H1 (cell line): ENCODE measurements at regions not wholly inside any gene's neighbourhood (a gene's known extent, or its start where the extent isn't known, plus 50 kb on each side); places are given as distances from the start of the nearest gene placed in this dataset.

Source experiments
- CTCF ChIA-PET: fragments of 300-600 bp; sonication (Branson Sonifier 250); formaldehyde crosslinking; loops from one replicate; lab custom pipeline; 2021; ENCODE audit not compliant: partially characterized antibody; lab: Charles Lee
- POLR2A ChIA-PET: fragments of 300-600 bp; sonication (Branson Sonifier 250); formaldehyde crosslinking; loops from one replicate; lab custom pipeline; 2021; ENCODE audit warnings: inconsistent platforms; ENCODE audit not compliant: partially characterized antibody; lab: Charles Lee
- DNase-seq, 2 experiments: peaks; one replicate each; pipeline versions ENCODE4 v3.0.0 to v3.0.0-alpha.2; 2010 to 2022; ENCODE audit warnings: low spot score in 2 of 2, low read depth in 1 of 2, mixed read lengths in 1 of 2
- FAIRE-seq: peaks from 2 replicates; lab custom pipeline; 2011; peaks lifted over from hg19 to GRCh38; lab: Jason Lieb, UNC
- H2AFZ ChIP-seq: 2 replicates; pipeline ENCODE4 v1.8.1; 2012; ENCODE audit warnings: low read length, inconsistent platforms
- H2AK5ac ChIP-seq: 2 replicates; pipeline ENCODE4 v1.6.1; 2013; ENCODE audit warnings: low read depth, low read length
- H2BK120ac ChIP-seq: replicated peaks from 2 replicates; pipeline ENCODE3; 2013; ENCODE audit warnings: low read depth, low read length, inconsistent platforms
- H2BK12ac ChIP-seq: 2 replicates; pipeline ENCODE4 v1.6.1; 2013; ENCODE audit warnings: low read depth, low read length
- H2BK15ac ChIP-seq: 2 replicates; pipeline ENCODE4 v1.6.1; 2013; ENCODE audit warnings: low read length
- H2BK20ac ChIP-seq: 2 replicates; pipeline ENCODE4 v1.6.1; 2013; ENCODE audit warnings: low read length
- H2BK5ac ChIP-seq: 2 replicates; pipeline ENCODE4 v1.6.1; 2013; ENCODE audit warnings: low read depth, low read length
- H3K14ac ChIP-seq: 2 replicates; pipeline ENCODE4 v1.6.1; 2013; ENCODE audit warnings: inconsistent platforms; ENCODE audit not compliant: insufficient read length
- H3K18ac ChIP-seq: 2 replicates; pipeline ENCODE4 v1.6.1; 2013; ENCODE audit warnings: low read length; ENCODE audit errors: extremely low read depth
- H3K23ac ChIP-seq: 2 replicates; pipeline ENCODE4 v1.6.1; 2013; ENCODE audit warnings: inconsistent platforms; ENCODE audit not compliant: insufficient read length
- H3K23me2 ChIP-seq: 2 replicates; pipeline ENCODE4 v1.6.1; 2013; ENCODE audit warnings: low read depth, low read length
- H3K27ac ChIP-seq: 2 replicates; pipeline ENCODE4 v1.6.1; 2011; ENCODE audit warnings: low read depth, low read length, inconsistent platforms
- H3K27me3 ChIP-seq, 4 experiments: replicated peaks in 1 of 4; 1 replicate in 1 of 4; 2 replicates in 3 of 4; pipeline versions ENCODE4 v1.6.1 to v1.8.1; 2011 to 2013; ENCODE audit warnings: low read length in 3 of 4, mild to moderate bottlenecking in 3 of 4, inconsistent platforms in 2 of 4, mixed read lengths in 2 of 4, moderate library complexity in 1 of 4; ENCODE audit not compliant: control insufficient read depth in 3 of 4, insufficient read depth in 3 of 4; ENCODE audit errors: extremely low read depth in 1 of 4
- H3K36me3 ChIP-seq, 4 experiments: 2 replicates each; pipeline versions ENCODE4 v1.6.1 to v1.8.1; 2011 to 2013; ENCODE audit warnings: mild to moderate bottlenecking in 4 of 4, low read length in 3 of 4, moderate library complexity in 2 of 4, control low read depth in 1 of 4, inconsistent platforms in 1 of 4; ENCODE audit not compliant: insufficient read depth in 4 of 4, control insufficient read depth in 2 of 4
- H3K4ac ChIP-seq: replicated peaks from 2 replicates; pipeline ENCODE3; 2013; ENCODE audit warnings: low read length, low read depth, mixed read lengths, inconsistent platforms; ENCODE audit not compliant: insufficient read length
- H3K4me1 ChIP-seq, 4 experiments: replicated peaks in 1 of 4; 1 replicate in 1 of 4; 2 replicates in 3 of 4; pipeline versions ENCODE4 v1.6.1 to v1.8.1; 2011 to 2013; ENCODE audit warnings: low read length in 3 of 4, inconsistent platforms in 2 of 4, mixed read lengths in 1 of 4; ENCODE audit not compliant: insufficient read depth in 4 of 4, control insufficient read depth in 3 of 4
- H3K4me2 ChIP-seq, 2 experiments: 2 replicates each; pipeline versions ENCODE4 v1.6.1 to v1.8.1; 2011 to 2013; ENCODE audit warnings: low read depth in 2 of 2, low read length in 2 of 2, control low read depth in 1 of 2, inconsistent platforms in 1 of 2, mild to moderate bottlenecking in 1 of 2; ENCODE audit not compliant: insufficient read depth in 1 of 2
- H3K4me3 ChIP-seq, 4 experiments: fragments of 200-600, 300-600 bp in 1 of 4; sonication (generic), shearing (Covaris generic), sonication (Bioruptor Twin) in 1 of 4; 2 replicates each; pipeline versions ENCODE4 v1.5.1 to v1.8.1; 2011 to 2016; ENCODE audit warnings: low read length in 4 of 4, low read depth in 3 of 4, control low read depth in 2 of 4, inconsistent platforms in 2 of 4, mild to moderate bottlenecking in 2 of 4, mixed read lengths in 1 of 4, moderate library complexity in 1 of 4; ENCODE audit not compliant: insufficient read depth in 2 of 4; ENCODE audit errors: extremely low read depth in 1 of 4
- H3K56ac ChIP-seq: replicated peaks from 2 replicates; pipeline ENCODE3; 2013; ENCODE audit warnings: low read depth, mild to moderate bottlenecking, mixed read lengths, low read length, inconsistent platforms; ENCODE audit not compliant: insufficient read length
- H3K79me1 ChIP-seq: 2 replicates; pipeline ENCODE4 v1.6.1; 2013; ENCODE audit warnings: low read depth, low read length, control low read depth
- H3K79me2 ChIP-seq, 2 experiments: 2 replicates each; pipeline versions ENCODE4 v1.6.1 to v1.8.1; 2012 to 2013; ENCODE audit warnings: low read length in 2 of 2, mild to moderate bottlenecking in 2 of 2, inconsistent platforms in 1 of 2; ENCODE audit not compliant: insufficient read depth in 2 of 2, control insufficient read depth in 1 of 2
- H3K9ac ChIP-seq, 4 experiments: replicated peaks in 1 of 4; 1 replicate in 1 of 4; 2 replicates in 3 of 4; pipeline versions ENCODE4 v1.6.1 to v1.8.1; 2011 to 2013; ENCODE audit warnings: low read depth in 3 of 4, low read length in 3 of 4, control low read depth in 2 of 4, mild to moderate bottlenecking in 2 of 4, moderate library complexity in 2 of 4, inconsistent platforms in 1 of 4; ENCODE audit errors: extremely low read depth in 1 of 4
- H3K9me3 ChIP-seq, 2 experiments: 2 replicates each; pipeline versions ENCODE4 v1.6.1 to v1.8.1; 2012 to 2013; ENCODE audit warnings: mild to moderate bottlenecking in 2 of 2, moderate library complexity in 2 of 2, control low read depth in 1 of 2, inconsistent platforms in 1 of 2, low read depth in 1 of 2, low read length in 1 of 2, mixed read lengths in 1 of 2; ENCODE audit not compliant: insufficient read depth in 2 of 2
- H4K20me1 ChIP-seq, 2 experiments: replicated peaks in 1 of 2; 2 replicates each; pipeline versions ENCODE3 to v1.8.1; 2011 to 2013; ENCODE audit warnings: inconsistent platforms in 2 of 2, low read length in 2 of 2, mild to moderate bottlenecking in 1 of 2; ENCODE audit not compliant: insufficient read depth in 2 of 2, control insufficient read depth in 1 of 2
- H4K5ac ChIP-seq: 2 replicates; pipeline ENCODE4 v1.6.1; 2013; ENCODE audit warnings: low read length, low read depth, mixed read lengths, inconsistent platforms; ENCODE audit not compliant: insufficient read length
- H4K8ac ChIP-seq: 2 replicates; pipeline ENCODE4 v1.8.0; 2013; ENCODE audit warnings: mild to moderate bottlenecking, moderate library complexity, low read length, inconsistent platforms; ENCODE audit not compliant: insufficient read depth; ENCODE audit errors: extremely low read depth
- H4K91ac ChIP-seq: replicated peaks from 2 replicates; pipeline ENCODE3; 2013; ENCODE audit warnings: low read length, mixed read lengths, inconsistent platforms; ENCODE audit not compliant: insufficient read length
- CBX5 ChIP-seq: fragments of 300-800, 300-1000 bp; sonication (generic); IDR thresholded peaks from 2 replicates; pipeline ENCODE4 v1.7.1; 2016; ENCODE audit warnings: antibody characterized with exemption, low read length, low read depth
- EZH2 ChIP-seq: fragments of 200-600 bp; sonication (generic); IDR thresholded peaks from 2 replicates; pipeline ENCODE4 v1.7.1; 2012; ENCODE audit warnings: low read depth, mild to moderate bottlenecking, moderate library complexity, low read length, inconsistent platforms; ENCODE audit not compliant: severe bottlenecking
- GTF2F1 ChIP-seq: IDR thresholded peaks from 2 replicates; pipeline ENCODE4 v1.6.1; 2012; ENCODE audit warnings: low read depth, low read length, improper control_type of control experiment, borderline replicate concordance
- JUN ChIP-seq: IDR thresholded peaks from 2 replicates; pipeline ENCODE4 v1.6.1; 2011; ENCODE audit warnings: low read depth, mild to moderate bottlenecking, improper control_type of control experiment, low read length
- JUND ChIP-seq: IDR thresholded peaks from 2 replicates; pipeline ENCODE4 v1.6.1; 2011; ENCODE audit warnings: mild to moderate bottlenecking, improper control_type of control experiment, low read length
- POU5F1 ChIP-seq: IDR thresholded peaks from 2 replicates; pipeline ENCODE4 v1.6.1; 2011; ENCODE audit warnings: low read depth, mild to moderate bottlenecking, low read length, moderate library complexity
- YY1 ChIP-seq: IDR thresholded peaks from 2 replicates; pipeline ENCODE4 v1.6.1; 2011; ENCODE audit warnings: low read depth, mild to moderate bottlenecking, low read length
- WGBS, 2 experiments: shearing (Covaris generic) in 1 of 2; methylation state at CpG; one replicate each; pipeline versions ENCODE4 v1.1.6 to v1.1.7; 2013 to 2015; ENCODE audit warnings: low lambda C conversion rate in 2 of 2, mixed read lengths in 2 of 2, inconsistent platforms in 1 of 2, low coverage in 1 of 2, missing lambda C conversion rate in 1 of 2; ENCODE audit not compliant: insufficient replicate concordance in 2 of 2, insufficient coverage in 1 of 2, insufficient read length in 1 of 2; ENCODE audit errors: extremely low coverage in 1 of 2, missing lambda C conversion rate in 1 of 2; 5-methylcytosine and 5-hydroxymethylcytosine counted together
- TF ChIP-seq, protein P1 (sequence below): IDR thresholded peaks from 2 replicates; pipeline ENCODE4 v1.6.1; 2011; ENCODE audit warnings: low read depth, mild to moderate bottlenecking, low read length; ENCODE audit not compliant: insufficient read depth
- TF ChIP-seq, protein P2 (sequence below): IDR thresholded peaks from 2 replicates; pipeline ENCODE4 v1.6.1; 2011; ENCODE audit warnings: low read length, improper control_type of control experiment

DNA sequence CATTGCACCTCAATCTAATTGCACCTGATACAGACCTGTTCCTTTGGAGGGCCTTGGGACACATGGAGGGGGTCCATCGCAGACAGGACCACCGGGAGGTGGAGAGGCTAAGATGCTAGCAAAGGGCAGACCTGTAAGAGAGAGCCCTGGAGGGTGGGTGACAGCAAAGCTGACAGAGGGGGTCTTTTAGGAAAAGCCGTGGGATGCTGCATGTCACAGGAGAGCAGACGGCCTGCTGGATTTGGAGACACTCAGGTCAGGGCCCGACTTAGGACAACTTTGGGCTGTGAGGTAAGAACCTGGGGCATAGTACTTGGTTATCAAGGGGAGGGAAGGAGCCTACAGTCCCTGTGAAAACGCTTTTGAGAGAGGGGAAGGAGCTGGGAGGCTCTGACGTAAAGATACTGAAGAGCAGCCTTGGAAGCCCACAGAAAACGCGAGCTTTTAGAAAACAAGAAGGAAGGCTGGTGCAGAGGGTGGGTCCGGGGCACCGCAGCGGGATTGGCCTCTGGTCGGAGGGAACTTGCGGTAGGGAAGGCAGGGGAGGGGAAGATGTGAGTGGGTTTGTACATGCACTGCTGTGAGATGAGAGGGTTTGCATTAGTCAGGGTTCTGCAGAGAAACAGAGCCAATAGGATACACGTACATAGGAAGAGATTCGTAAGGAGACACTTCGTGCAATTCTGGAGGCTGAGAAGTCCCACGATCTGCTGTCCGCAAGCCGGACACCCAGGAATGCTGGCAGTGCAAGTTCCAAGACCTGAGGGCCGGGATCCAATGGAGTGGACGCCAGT, 868.5 kb downstream of the TBC1D22A start:
- Histone ChIP-seq H4K5ac (no peak overlapping the region), H3K23me2 (peaks cover 9% of the 10 kb centered on the region; the same call in 1 of the 2 replicates), H3K9me3 (peaks cover 0 to 4% of the 10 kb centered on the region in 2 experiments; a peak in 1 of 4 replicates), H2BK15ac (no peak overlapping the region), H3K79me2 (no peaks in the 10 kb centered on the region), H2BK12ac (no peak overlapping the region), H3K79me1 (no peaks in the 10 kb centered on the region), H3K27ac (no peak overlapping the region), H2BK20ac (no peak overlapping the region), H4K8ac (no peak overlapping the region), H3K27me3 (no peaks in the 10 kb centered on the region), H4K91ac (no peak overlapping the region), H3K4me3 (no peak overlapping the region), H3K9ac (no peak overlapping the region), H3K23ac (no peak overlapping the region), H3K56ac (no peak overlapping the region), H2AFZ (no peak overlapping the region), H4K20me1 (peaks cover 0 to 5% of the 10 kb centered on the region in 2 experiments), H3K4me1 (no peaks in the 10 kb centered on the region), H3K36me3 (no peaks in the 10 kb centered on the region), H2BK120ac (no peak overlapping the region), H3K4ac (no peak overlapping the region), H2AK5ac (no peak overlapping the region), H3K4me2 (no peak overlapping the region), H3K14ac (no peak overlapping the region), H2BK5ac (no peak overlapping the region), H3K18ac (no peak overlapping the region)
- FAIRE-seq, result no peak
- DNase-seq, result no peak
- ChIA-PET POLR2A (no interaction called here), CTCF (interaction anchor here (0.6 to 2.1 kb wide), 3 partner anchors 129 to 878 kb away, joined by 3 to 5 read pairs (median 3); no protein-coding TSS in a partner anchor)
- WGBS, 2 experiments, result 89% methylated on average over 22 of the region's 22 CpGs; no CpG with 5 or more reads in 1 of the 2 experiments
- TF ChIP-seq EZH2 (no peak), JUN (no peak), POU5F1 (no peak), CBX5 (no peak), GTF2F1 (no peak), YY1 (no peak), JUND (no peak)
- TF ChIP-seq, protein P1, sequence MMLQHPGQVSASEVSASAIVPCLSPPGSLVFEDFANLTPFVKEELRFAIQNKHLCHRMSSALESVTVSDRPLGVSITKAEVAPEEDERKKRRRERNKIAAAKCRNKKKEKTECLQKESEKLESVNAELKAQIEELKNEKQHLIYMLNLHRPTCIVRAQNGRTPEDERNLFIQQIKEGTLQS, result no peak
- TF ChIP-seq, protein P2, sequence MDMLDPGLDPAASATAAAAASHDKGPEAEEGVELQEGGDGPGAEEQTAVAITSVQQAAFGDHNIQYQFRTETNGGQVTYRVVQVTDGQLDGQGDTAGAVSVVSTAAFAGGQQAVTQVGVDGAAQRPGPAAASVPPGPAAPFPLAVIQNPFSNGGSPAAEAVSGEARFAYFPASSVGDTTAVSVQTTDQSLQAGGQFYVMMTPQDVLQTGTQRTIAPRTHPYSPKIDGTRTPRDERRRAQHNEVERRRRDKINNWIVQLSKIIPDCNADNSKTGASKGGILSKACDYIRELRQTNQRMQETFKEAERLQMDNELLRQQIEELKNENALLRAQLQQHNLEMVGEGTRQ, result no peak
